GM23248 (cell line): ENCODE measurements at regions not wholly inside any gene's neighbourhood (a gene's known extent, or its start where the extent isn't known, plus 50 kb on each side); places are given as distances from the start of the nearest gene placed in this dataset.

Experiments used
- EZH2 ChIP-seq: fragments of 200-600 bp; sonication (generic); IDR thresholded peaks from 2 replicates; pipeline ENCODE4 v1.6.1; 2018; ENCODE audit warnings: antibody characterized with exemption, mild to moderate bottlenecking; ENCODE audit not compliant: insufficient read depth, poor library complexity, severe bottlenecking
- EZH2phosphoT487 ChIP-seq: fragments of 200-600 bp; sonication (generic); IDR thresholded peaks from 2 replicates; pipeline ENCODE4 v1.6.1; 2018; ENCODE audit warnings: antibody characterized with exemption, moderate library complexity, mild to moderate bottlenecking, low read depth; ENCODE audit not compliant: insufficient read depth

DNA sequence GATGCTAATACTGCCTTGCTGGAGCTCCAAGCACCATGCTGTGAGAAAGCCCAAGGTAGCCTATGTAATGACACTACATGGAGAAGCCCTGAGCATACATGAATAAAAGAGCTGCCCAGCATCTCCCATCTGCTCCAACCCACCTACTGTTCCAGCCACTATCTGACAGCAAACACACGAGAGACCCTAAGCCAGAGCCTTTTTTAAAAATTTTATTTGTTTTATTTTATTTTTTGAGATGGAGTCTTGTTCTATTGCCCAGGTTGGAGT, 95.2 kb upstream of the PRICKLE1 start:
- TF ChIP-seq EZH2 (no peak), EZH2phosphoT487 (no peak)
